Stimulated activated CD8-positive, alpha-beta memory T cell treated with anti-CD3 and anti-CD28 coated beads, Interleukin-15, amount 100 ng/mL, for 48 hours (primary cell): ENCODE measurements at regions not wholly inside any gene's neighbourhood (a gene's known extent, or its start where the extent isn't known, plus 50 kb on each side); places are given as distances from the start of the nearest gene placed in this dataset.

Experiments used
- DNase-seq, 2 donors: peaks; one replicate each; pipeline ENCODE4 v3.0.0-alpha.2; 2020; ENCODE audit warnings: low read depth in 2 of 2

DNA sequence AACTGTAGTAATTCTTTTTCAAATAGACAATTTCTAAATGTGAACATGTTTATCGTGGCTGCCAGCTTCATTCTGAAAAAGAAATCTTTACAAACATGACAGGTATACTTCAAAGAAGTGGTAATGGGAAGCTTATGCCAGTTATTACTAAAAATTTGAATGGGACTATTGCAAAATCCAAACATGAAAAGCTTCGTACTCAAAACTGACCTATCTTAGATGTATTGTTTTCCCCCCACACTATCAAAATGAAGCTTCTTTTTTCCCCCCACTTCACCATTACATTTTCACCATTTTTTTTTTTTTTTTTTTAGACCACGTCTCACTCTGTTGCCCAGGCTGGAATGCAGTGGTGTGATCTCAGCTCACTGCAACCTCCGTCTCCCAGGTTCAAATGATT lies 50.4 kb upstream of the SERTAD2 start:
- no peak for DNase-seq

DNA sequence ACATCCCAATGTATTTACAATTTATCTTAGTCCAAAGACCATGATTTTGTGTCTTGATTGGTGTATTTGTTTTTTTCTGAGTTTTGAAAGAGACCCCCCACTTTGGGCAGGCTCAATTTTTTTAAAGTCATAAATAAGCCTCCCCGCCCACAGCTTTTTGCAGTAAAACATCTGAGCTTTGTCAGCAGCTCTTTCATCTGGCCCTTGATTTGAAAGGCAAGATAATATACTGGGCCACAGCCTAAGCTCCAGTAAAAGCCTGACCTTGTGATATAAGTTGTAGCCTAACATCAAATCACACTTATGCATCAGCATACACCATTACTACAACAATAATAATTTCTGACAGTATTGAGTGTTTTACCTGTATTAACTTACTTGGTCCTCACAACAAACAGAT lies 51.3 kb upstream of the SERTAD2 start:
- DNase-seq = no peak

DNA sequence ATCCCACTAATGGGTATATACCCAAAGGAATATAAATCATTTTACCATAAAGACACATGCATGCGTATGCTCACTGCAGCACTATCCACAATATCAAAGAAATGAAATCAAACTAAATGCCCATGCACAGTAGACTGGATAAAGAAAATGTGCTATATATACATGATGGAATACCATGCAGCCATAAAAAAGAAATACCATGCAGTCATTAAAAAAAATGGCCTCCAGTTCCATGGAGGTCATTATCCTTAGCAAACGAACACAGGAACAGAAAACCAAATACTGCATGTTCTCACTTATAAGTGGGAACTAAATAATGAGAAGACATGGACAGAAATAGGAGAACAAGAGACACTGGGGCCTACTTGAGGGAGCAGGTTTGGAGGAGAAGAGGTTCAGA lies 53.6 kb upstream of the SERTAD2 start:
- DNase-seq = no peak

DNA sequence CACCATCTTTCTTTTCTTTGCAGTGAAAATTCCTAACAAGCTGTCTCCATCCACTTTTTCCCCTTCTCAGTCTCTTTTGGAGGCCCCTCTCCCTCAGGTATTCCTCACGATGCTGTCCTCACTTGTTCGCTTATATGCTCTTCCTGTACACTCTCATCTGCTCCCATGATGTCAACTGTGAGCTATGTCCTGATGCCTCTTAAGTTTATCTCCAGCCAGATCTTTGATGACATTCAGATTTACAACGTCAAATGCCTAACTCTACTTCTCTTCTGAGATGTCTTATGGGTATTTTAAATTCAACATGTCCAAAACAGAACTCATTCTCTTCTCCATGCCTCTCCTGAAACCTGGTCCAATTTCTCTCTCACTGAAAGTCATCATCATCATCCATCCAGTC lies 55.1 kb upstream of the SERTAD2 start:
- DNase-seq = no peak

DNA sequence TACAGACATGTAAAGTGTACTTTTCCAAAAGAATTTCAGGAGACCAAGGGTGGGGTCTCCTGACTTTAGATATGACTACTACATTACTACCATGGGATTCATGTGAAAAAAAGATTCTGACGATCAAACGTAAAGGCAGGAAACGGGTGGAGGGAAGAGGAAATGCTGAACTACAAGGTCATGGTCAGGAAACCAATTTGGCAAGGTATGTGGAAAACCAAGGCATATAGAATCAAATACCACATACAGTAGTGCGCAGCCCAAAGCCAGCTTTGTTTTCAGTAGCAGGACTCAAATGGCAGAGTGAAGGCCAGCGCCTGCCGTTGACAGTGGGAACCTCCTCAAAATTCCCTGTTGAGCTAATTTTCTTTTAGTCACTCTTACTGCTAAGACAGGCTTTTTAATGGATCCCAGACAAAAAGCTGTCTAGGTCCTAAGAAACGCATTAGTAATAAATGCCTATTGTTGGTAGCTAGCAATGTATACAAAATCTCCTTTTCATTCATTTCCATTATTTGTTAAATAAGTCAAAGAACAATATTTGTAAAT lies 57.6 kb upstream of the SERTAD2 start:
- DNase-seq = no peak

DNA sequence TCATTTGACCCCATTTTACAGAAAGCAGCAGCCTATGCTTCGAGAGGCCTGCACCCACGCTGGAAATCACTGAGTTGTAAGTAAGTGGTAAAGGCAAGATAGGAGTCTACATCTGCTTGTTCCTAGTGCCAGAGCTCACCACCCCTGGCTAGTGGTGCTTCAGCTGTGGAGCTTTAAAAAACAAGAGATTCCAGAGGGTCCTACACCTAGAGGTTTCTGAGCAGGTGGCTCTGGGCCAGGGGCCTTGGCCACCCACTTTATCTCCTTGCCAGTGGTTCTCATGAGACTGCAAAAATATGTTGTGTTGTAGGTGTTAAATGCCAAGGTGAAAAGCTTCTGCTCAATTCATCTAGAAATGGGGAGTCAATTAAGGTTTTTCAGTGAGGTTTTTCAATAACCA lies 60.0 kb upstream of the SERTAD2 start:
- no peak for DNase-seq

DNA sequence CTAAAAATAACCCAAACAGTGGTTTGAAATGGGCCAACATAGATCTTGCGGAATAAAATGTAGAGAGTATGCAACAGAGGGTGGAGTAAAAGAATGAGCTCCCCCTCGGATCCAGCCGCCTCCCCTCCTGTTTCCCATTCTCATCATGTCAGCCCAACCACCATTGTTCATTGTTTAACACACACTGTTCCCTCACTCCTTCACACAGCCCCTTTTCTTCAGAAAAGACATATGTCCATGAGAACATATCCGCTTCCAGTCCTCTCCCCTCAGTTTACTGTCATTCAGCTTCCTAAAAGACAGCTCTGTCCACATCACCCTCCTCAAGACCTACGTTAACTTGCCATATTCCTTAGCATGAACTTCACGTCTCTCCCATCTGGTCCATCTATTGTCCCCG lies 62.9 kb upstream of the SERTAD2 start:
- DNase-seq = no peak

DNA sequence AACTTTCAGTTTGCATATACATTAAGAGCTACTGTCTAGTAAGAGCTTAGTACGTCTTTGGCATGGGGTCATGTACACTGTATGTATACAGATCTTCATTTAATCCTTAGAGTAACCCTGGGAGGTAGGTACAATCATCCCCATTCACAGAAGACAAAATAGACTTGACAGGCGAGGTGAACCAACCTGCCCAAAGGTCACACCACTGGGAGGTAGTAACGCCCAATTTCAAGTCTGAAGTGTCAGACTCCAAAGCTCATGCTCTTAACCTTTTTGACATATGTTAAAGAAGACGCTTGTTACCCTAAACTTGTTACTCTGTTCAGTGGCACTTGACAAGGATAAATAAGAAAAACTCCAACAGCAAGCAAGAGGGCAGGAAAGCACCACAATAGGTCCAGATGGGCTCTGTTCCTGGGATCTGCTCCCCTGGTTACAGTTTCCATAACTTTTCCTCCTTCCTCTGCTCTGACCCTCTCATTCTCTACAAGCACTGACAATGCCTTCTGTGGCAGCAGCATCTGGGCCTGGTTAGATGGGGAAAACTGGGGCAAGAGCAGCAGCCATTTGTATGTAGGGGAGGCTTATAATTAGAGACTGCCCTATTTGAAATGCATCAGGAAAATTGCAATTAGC lies 64.7 kb upstream of the SERTAD2 start:
- no peak for DNase-seq

DNA sequence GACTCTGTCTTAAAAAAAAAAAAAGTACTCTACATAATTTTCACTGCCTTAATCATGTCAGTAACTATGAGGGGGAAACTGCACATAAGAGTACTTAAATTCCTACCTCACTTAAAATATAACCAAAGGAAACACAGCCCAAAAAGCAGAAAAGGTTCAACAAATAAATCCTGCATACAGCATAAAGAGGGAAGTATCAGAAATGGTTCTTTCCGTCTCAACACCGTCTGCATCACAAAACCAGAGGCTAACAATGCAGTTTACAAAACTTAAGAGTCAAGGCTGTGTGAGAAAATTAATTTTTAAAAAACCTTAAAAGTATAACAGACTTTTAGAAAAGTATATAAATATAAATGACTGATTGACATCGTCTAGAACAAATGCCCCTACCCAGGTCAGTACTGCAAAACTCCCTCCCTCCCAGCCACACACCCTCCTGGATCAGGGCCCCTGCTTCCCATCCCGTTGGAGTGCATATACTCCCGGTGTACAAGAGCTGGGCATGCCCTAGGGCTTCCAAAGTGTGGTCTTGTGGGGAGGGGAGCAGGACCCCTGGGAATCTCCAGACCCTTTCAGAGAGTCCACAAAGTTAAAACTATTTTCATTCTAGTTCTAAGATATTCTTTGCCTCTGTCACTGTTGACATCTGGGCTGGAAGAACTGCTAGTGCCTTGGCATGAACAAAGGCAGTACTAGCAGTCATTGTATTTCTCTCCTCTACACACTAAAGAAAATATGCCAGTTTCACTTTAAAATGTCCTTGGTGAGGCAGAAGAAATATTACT lies 67.0 kb upstream of the SERTAD2 start:
- no peak for DNase-seq

DNA sequence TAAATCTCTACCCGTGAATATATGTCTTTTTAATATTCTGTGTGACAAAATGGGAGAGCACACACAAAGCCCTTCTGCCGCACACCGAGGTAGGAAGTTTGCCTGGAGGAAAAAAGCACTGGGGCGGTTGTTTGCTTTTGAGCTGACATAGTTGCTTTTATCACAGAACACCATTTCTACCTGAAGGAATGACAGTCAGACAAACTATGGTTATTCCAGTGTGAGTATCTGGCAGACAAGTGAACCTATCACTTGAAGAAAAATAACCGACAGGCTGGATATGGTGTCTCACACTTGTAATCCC lies 67.6 kb upstream of the SERTAD2 start:
- DNase-seq = no peak

DNA sequence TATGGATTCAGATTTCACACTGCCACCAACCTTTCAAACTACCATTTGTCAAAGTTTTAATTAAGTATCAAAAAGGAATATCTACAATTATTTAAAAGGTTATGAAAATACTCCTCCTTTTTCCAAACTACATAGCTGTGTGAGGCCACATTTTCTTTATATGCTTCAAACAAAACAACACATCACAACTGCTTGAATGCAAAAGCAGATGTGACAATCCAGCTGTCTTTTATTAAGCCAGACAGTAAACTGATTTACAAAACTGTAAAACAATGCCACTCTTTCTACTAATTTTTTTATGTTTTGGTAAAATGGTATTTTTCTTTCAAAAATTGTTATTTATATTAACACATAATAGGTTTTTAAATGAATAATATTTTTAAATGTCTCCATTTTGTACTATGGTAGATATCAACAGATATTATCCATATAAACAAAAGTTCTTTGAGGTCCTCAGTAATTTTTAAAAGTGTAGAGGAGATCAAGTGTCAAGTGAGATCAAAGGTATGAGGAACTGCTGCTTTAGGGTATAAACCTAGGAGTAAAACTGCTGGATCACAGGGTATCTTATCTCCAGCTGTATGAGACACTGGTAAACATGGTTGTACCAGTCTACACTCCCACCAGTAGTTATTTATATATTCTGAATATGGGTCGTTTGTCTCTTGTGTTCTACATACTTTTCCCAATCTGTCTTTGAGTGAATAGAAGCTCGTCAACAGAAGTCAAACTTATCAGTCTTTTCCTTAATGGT lies 68.8 kb upstream of the SERTAD2 start:
- no peak for DNase-seq

DNA sequence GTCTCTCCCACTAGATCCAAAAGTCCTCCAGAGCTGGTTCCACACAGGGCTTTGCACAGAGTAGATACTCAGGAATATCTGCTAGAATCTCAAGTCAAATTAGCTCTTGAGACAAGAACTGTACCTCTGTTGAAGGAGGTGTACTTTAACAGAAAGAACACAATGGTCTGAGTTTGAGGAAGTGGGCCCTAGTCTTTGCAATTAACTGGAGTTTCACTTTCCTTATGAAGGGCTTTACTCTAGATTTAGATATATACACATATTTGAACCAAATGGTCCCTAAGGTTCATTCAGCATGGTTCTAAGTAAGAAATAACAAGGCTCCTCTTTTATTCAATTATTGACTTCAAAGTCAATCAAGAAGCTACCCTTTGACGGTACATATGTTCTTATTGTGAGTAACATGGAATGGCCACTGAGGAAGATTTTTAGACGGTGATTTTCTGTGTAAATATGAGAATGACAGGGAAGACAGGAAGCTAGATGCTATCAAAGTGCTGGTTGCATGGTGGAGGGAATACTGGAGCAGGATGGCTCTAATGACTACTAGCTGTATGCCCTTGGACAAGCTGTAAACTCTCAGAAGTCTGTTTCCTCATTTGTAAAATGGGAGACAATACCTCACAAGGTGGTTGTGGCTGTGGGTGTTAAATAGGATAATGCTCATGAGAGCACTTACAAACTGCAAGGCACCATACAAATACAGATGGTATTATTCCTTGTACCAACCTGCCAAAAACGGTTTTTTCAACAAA lies 73.5 kb upstream of the SERTAD2 start:
- no peak for DNase-seq

DNA sequence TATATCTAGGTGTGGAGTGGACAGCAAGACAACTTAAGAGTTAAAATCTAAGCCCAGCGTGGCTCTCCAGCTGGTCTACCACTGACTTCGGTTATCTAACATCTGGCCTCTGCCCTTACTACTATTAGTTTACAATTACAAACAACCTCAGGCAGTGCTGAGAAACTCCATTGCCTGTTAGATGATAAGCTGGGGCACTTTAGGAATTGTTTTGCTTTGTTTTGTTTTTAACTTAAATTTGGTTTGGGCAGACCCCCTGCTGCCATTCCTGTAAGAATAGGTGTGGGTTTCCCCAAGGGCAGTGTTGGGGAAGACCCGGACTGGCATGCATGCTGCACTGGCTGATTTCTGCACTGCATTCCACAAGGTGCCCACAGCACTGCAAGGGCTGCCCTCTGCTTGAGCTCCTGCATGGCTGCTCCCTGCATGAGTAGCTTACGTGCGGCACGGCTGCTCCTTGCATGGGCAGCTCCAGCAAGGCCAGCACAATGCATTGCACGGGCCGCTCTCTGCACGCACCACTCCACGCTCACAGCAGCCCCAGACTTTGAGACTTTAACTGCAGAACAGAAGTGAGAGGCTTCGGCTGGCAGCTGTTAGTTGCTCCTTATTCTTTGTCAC lies 74.2 kb upstream of the SERTAD2 start:
- DNase-seq = no peak

DNA sequence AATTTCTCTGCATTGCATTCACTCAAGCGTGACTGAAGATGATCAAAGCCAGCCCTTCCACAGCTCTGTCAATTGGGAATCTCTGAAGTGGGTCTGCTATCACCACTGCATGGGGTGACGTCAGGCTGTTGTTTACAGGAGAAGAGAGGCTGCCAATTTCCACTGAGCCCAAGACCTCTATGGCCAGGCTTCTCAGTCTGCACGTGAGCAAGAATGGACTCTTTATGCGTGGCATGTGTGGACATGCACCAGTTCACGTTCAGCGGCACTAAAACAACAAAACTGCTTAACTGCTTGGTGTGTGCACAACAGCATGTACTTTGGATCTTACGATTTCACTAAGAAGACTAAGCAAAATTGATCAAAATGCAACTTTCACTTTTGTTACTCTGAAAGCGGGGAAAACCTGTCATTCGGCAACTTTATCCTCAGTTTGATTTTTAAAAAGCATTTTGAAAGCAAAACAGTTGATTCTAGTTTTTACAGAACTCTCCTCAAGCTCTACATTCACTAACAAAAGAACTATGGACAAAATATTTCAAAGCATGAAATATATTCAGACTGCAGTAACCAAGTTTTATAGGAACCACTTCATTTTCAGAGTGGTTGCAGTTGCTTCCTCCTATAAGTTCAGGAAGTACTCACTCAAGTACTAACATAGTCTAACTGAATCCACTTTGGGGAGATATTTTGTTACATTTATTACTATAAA lies 77.0 kb upstream of the SERTAD2 start:
- no peak for DNase-seq

DNA sequence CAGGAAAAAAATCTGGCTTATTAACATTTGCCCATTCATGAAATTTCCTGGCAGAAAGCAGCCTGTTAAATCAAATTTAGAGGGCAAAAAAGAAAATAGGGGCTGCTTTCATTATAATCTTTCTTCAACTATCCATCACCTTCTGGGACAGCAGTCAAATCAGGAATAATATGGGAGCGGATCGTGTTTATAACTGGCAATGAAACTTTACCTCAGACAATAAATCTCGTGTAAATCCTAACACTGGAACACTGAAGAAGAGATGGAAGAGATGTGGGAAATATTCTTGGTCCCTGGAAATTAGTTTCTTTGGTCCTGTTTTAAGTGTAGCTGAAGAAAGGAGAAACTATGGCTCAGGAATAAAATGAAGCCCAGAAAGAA lies 77.5 kb upstream of the SERTAD2 start:
- DNase-seq = no peak

DNA sequence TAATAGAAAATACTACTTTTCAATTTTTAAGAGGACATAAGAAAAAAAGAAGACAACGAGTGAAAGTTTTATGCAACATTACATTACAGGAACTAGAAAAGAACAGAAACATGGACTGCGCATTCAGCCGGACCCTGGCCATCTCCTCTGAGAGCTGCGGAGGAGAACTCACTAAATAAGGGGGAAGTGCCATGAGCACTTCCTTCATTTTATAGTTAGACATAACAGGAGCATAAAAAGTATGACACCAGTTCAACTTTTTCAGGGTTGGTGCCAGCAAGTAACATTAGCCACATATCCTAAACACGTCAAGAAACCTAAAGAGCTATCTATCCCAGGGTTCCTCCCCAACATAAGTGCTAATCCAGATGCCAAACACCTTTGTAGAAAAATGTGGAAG lies 78.0 kb upstream of the SERTAD2 start:
- DNase-seq = no peak

DNA sequence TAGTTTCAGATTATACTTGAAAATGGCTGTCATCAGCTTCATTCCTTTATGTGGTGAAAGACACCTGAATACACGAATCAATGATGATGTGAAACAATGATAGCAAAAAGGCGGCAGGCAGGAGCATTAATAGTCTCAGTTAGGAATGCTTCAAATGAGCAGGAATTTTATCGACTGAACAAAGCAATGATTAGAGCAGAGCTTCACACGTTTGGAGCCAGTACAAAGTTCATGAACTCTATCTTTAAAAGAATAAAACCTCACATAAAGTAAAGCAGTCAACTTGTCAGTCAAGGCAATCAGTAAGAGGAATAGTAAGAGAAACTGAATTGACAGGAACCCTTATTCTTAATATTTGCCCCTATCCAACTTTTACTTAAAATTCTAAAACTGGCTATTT lies 78.4 kb upstream of the SERTAD2 start:
- no peak for DNase-seq

DNA sequence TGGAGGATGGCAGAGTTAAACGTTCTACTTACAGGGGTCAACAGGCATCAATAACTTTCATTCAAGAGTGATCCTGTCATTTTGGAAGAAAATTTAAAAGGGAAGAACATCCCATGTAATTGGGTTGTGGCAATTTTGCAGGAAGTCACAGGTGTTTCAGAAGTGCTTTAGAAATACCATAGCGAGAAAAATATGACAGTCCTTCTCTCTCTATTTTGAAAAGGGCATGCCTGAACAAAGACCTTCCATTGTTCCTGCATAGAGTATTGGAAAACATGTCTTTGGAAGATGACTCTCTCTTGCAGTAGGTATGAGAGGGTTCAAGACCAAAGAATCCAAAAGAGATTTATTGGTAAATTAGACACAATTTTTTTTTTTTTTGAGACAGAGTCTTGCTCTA lies 81.8 kb upstream of the SERTAD2 start:
- DNase-seq = no peak

DNA sequence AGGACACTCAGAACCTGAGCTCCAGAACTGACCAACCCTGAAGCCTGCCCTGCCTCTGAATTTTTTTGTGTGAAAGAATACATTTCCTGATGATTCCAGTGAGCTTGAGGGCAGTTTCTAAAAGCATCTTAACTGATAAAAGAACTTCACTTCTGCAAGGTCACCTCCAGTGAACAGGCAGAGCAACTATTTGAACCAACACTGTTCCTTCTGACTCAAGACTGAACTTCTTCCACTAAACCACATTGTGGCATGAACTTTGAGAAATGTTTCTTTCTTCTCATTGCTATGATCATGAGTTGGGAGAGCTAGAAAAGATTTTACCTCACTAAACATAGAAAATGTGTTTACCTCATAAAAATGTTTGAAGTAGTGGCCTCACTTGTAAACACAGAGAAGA lies 83.8 kb upstream of the SERTAD2 start:
- no peak for DNase-seq

DNA sequence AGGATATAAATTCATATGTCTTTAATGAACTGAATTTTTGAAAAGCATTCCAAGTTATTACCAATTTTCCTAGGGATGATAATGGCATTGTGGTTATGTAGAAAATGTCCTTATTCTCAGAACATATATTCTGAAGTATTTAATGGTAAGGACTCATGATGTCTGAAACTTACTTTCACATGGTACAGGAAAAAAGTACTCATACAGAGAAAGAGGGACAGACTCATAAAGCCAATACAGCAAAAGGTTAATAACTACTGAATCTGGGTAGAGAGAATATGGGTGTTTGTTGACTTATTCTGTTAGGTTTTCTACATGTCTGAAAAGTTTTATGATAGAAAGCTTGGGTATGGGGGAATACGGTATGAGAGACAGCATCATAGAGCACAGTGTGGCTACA lies 84.3 kb upstream of the SERTAD2 start:
- DNase-seq = no peak

DNA sequence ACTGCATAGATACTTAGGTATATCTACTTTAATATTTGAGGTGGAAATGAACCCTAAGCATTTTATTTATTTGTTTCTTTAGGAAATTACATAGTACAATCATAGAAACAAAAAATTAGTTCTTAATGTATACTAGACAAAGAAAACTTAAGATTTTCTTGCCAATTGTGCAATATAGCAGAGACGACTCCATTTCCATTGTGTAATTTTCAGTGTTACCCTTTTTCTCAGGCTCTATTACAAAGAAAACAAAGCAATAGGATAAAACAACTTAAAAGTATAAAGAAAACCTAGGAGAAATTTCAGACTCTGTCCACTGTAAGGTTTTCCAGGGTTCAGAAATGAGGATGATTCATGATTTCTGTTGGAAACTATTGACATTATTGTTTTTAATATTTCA lies 89.0 kb upstream of the SERTAD2 start:
- no peak for DNase-seq
